CD4-positive, alpha-beta memory T cell (primary cell): ENCODE measurements at regions not wholly inside any gene's neighbourhood (a gene's known extent, or its start where the extent isn't known, plus 50 kb on each side); places are given as distances from the start of the nearest gene placed in this dataset.

Experiments used
- CTCF ChIA-PET: fragments of 350-600 bp; sonication (Branson Sonifier 250); formaldehyde crosslinking; loops from one replicate; lab custom pipeline; 2021; ENCODE audit warnings: inconsistent platforms; ENCODE audit not compliant: partially characterized antibody; lab: Charles Lee
- POLR2A ChIA-PET: fragments of 350-600 bp; sonication (Branson Sonifier 250); formaldehyde crosslinking; loops from one replicate; lab custom pipeline; 2021; ENCODE audit not compliant: partially characterized antibody; lab: Charles Lee
- DNase-seq, 5 donors: peaks; one replicate each; pipeline versions ENCODE4 v3.0.0 to v3.0.0-alpha.2; 2020 to 2022; ENCODE audit warnings: mixed read lengths in 1 of 5
- H3K27ac ChIP-seq: one replicate; pipeline ENCODE4 v1.7.0; 2013; ENCODE audit warnings: low read depth, low read length
- H3K27me3 ChIP-seq: 2 replicates; pipeline ENCODE4 v1.7.0; 2013; ENCODE audit warnings: mild to moderate bottlenecking, low read length, moderate library complexity; ENCODE audit not compliant: insufficient read depth
- H3K36me3 ChIP-seq: 2 replicates; pipeline ENCODE4 v1.7.0; 2013; ENCODE audit warnings: mild to moderate bottlenecking, low read length, moderate library complexity; ENCODE audit not compliant: insufficient read depth
- H3K4me1 ChIP-seq: 2 replicates; pipeline ENCODE4 v1.7.0; 2013; ENCODE audit warnings: mild to moderate bottlenecking, low read length, moderate library complexity; ENCODE audit not compliant: insufficient read depth
- H3K4me3 ChIP-seq, 2 donors: one replicate each; pipeline ENCODE4 v1.7.0; 2013; ENCODE audit warnings: low read length in 2 of 2, mild to moderate bottlenecking in 1 of 2
- H3K9me3 ChIP-seq, 2 donors: one replicate each; pipeline ENCODE4 v1.7.0; 2013; ENCODE audit warnings: low read length in 2 of 2, control low read depth in 1 of 2; ENCODE audit not compliant: control insufficient read depth in 1 of 2
- H3K27ac Mint-ChIP-seq, 7 donors: one replicate each; pipeline ENCODE4 v1.8.0; 2020 to 2021; ENCODE audit warnings: mixed read lengths in 7 of 7, mild to moderate bottlenecking in 6 of 7, inconsistent platforms in 3 of 7, moderate library complexity in 3 of 7
- H3K27me3 Mint-ChIP-seq, 2 donors: one replicate each; pipeline ENCODE4 v1.8.0; 2020 to 2021; ENCODE audit warnings: mixed read lengths in 2 of 2
- H3K36me3 Mint-ChIP-seq, 2 donors: one replicate each; pipeline ENCODE4 v1.8.0; 2020 to 2021; ENCODE audit warnings: mixed read lengths in 2 of 2, inconsistent platforms in 1 of 2, mild to moderate bottlenecking in 1 of 2
- H3K4me1 Mint-ChIP-seq, 4 donors: one replicate each; pipeline ENCODE4 v1.8.0; 2020 to 2021; ENCODE audit warnings: mixed read lengths in 4 of 4, mild to moderate bottlenecking in 1 of 4
- H3K4me3 Mint-ChIP-seq, 8 donors: one replicate each; pipeline ENCODE4 v1.8.0; 2020 to 2021; ENCODE audit warnings: mixed read lengths in 8 of 8, mild to moderate bottlenecking in 7 of 8, moderate library complexity in 6 of 8, inconsistent platforms in 3 of 8
- H3K9me3 Mint-ChIP-seq, 8 donors: one replicate each; pipeline ENCODE4 v1.8.0; 2020 to 2021; ENCODE audit warnings: mixed read lengths in 8 of 8, mild to moderate bottlenecking in 5 of 8, inconsistent platforms in 3 of 8, moderate library complexity in 1 of 8
- intact Hi-C: fragments of 100-400 bp; cut with micrococcal nuclease; formaldehyde crosslinking; loops from one replicate; pipeline ENCODE4 v1.15.1; 2023

GRCh38 chr2:139281124-139281523 is 500.9 kb upstream of the NXPH2 start:
- H3K4me3 ChIP-seq, result no peak overlapping the region
- no peaks in the 10 kb centered on the region for H3K27me3 Mint-ChIP-seq
- intact Hi-C loops, result no loop called here
- no peaks in the 10 kb centered on the region for H3K4me1 Mint-ChIP-seq
- no peak overlapping the region for H3K4me3 Mint-ChIP-seq
- H3K9me3 Mint-ChIP-seq, result peaks cover 4 to 29% (median 12%) of the 10 kb centered on the region in 8 donors
- DNase-seq, result no peak
- no peaks in the 10 kb centered on the region for H3K27me3 ChIP-seq
- H3K4me1 ChIP-seq, result no peaks in the 10 kb centered on the region
- H3K9me3 ChIP-seq, result peaks cover 0 to 4% of the 10 kb centered on the region in 2 donors
- CTCF ChIA-PET, result no interaction called here
- POLR2A ChIA-PET, result no interaction called here
- no peaks in the 10 kb centered on the region for H3K36me3 ChIP-seq
- no peak overlapping the region for H3K27ac Mint-ChIP-seq
- H3K36me3 Mint-ChIP-seq, result no peaks in the 10 kb centered on the region
- H3K27ac ChIP-seq, result no peak overlapping the region

GRCh38 chr2:139271879-139272278 is 491.7 kb upstream of the NXPH2 start:
- ChIA-PET CTCF (no interaction called here), POLR2A (no interaction called here)
- Histone ChIP-seq H3K36me3 (no peaks in the 10 kb centered on the region), H3K4me3 (no peak overlapping the region), H3K27me3 (no peaks in the 10 kb centered on the region), H3K27ac (no peak overlapping the region), H3K4me1 (no peaks in the 10 kb centered on the region), H3K9me3 (no peaks in the 10 kb centered on the region)
- DNase-seq, result no peak
- Mint-ChIP-seq H3K4me3 (no peak overlapping the region), H3K4me1 (no peaks in the 10 kb centered on the region), H3K27ac (no peak overlapping the region), H3K27me3 (no peaks in the 10 kb centered on the region), H3K36me3 (no peaks in the 10 kb centered on the region), H3K9me3 (peaks cover 3 to 12% (median 6%) of the 10 kb centered on the region in 8 donors)
- intact Hi-C loops, result no loop called here

- H3K27me3 Mint-ChIP-seq, result no peaks in the 10 kb centered on the region
- CTCF ChIA-PET, result no interaction called here
- no peak for DNase-seq
Observed at GRCh38 chr2:139271149-139271548, 491.0 kb upstream of the NXPH2 start.

GRCh38 chr2:139260052-139260430 is 479.9 kb upstream of the NXPH2 start:
- Histone ChIP-seq H3K27ac (no peak overlapping the region), H3K4me1 (no peaks in the 10 kb centered on the region), H3K4me3 (no peak overlapping the region), H3K36me3 (no peaks in the 10 kb centered on the region), H3K9me3 (no peaks in the 10 kb centered on the region), H3K27me3 (no peaks in the 10 kb centered on the region)
- Mint-ChIP-seq H3K27ac (no peak overlapping the region), H3K4me3 (no peak overlapping the region), H3K27me3 (no peaks in the 10 kb centered on the region), H3K36me3 (no peaks in the 10 kb centered on the region), H3K9me3 (peaks cover 0 to 10% (median 5%) of the 10 kb centered on the region in 8 donors), H3K4me1 (no peaks in the 10 kb centered on the region)
- DNase-seq, result no peak
- ChIA-PET CTCF (no interaction called here), POLR2A (no interaction called here)
- intact Hi-C loops, result no loop called here

More at GRCh38 chr2:139271149-139271548, 491.0 kb upstream of the NXPH2 start:
- Histone ChIP-seq H3K27ac (no peak overlapping the region), H3K27me3 (no peaks in the 10 kb centered on the region), H3K4me3 (no peak overlapping the region), H3K9me3 (no peaks in the 10 kb centered on the region), H3K36me3 (no peaks in the 10 kb centered on the region), H3K4me1 (no peaks in the 10 kb centered on the region)
- intact Hi-C loops, result no loop called here
- peaks cover 3 to 14% (median 6%) of the 10 kb centered on the region in 8 donors for H3K9me3 Mint-ChIP-seq
- no peaks in the 10 kb centered on the region for H3K36me3 Mint-ChIP-seq
- H3K27ac Mint-ChIP-seq, result no peak overlapping the region
- no peak overlapping the region for H3K4me3 Mint-ChIP-seq
- no peaks in the 10 kb centered on the region for H3K4me1 Mint-ChIP-seq
- POLR2A ChIA-PET, result no interaction called here

- H3K27me3 Mint-ChIP-seq, result no peaks in the 10 kb centered on the region
- ChIA-PET CTCF (no interaction called here), POLR2A (no interaction called here)
- Histone ChIP-seq H3K9me3 (no peaks in the 10 kb centered on the region), H3K4me3 (no peak overlapping the region), H3K4me1 (no peaks in the 10 kb centered on the region), H3K36me3 (no peaks in the 10 kb centered on the region), H3K27me3 (no peaks in the 10 kb centered on the region), H3K27ac (no peak overlapping the region)
- H3K4me1 Mint-ChIP-seq, result no peaks in the 10 kb centered on the region
- no peak overlapping the region for H3K4me3 Mint-ChIP-seq
- intact Hi-C loops, result no loop called here
- H3K9me3 Mint-ChIP-seq, result peaks cover 0 to 10% (median 6%) of the 10 kb centered on the region in 8 donors
- no peaks in the 10 kb centered on the region for H3K36me3 Mint-ChIP-seq
- DNase-seq, result no peak
- H3K27ac Mint-ChIP-seq, result no peak overlapping the region
Observed at GRCh38 chr2:139259422-139260051, 479.3 kb upstream of the NXPH2 start.

- ChIA-PET POLR2A (no interaction called here), CTCF (no interaction called here)
- Mint-ChIP-seq H3K36me3 (no peaks in the 10 kb centered on the region), H3K4me1 (no peaks in the 10 kb centered on the region), H3K27me3 (no peaks in the 10 kb centered on the region), H3K9me3 (peaks cover 0 to 13% (median 6%) of the 10 kb centered on the region in 8 donors), H3K4me3 (no peak overlapping the region), H3K27ac (no peak overlapping the region)
- H3K4me3 ChIP-seq, result no peak overlapping the region
- peaks cover 0 to 5% of the 10 kb centered on the region in 2 donors for H3K9me3 ChIP-seq
- no peaks in the 10 kb centered on the region for H3K27me3 ChIP-seq
- intact Hi-C loops, result no loop called here
- no peaks in the 10 kb centered on the region for H3K4me1 ChIP-seq
- no peak for DNase-seq
- H3K27ac ChIP-seq, result no peak overlapping the region
- no peaks in the 10 kb centered on the region for H3K36me3 ChIP-seq
Observed at GRCh38 chr2:139241286-139241685, 461.1 kb upstream of the NXPH2 start.

- Histone ChIP-seq H3K4me1 (no peaks in the 10 kb centered on the region), H3K36me3 (no peaks in the 10 kb centered on the region), H3K27ac (no peak overlapping the region), H3K9me3 (peaks cover 0 to 5% of the 10 kb centered on the region in 2 donors), H3K27me3 (no peaks in the 10 kb centered on the region), H3K4me3 (no peak overlapping the region)
- no peak overlapping the region for H3K27ac Mint-ChIP-seq
- DNase-seq, result no peak
- no peaks in the 10 kb centered on the region for H3K27me3 Mint-ChIP-seq
- H3K4me1 Mint-ChIP-seq, result no peaks in the 10 kb centered on the region
- no peak overlapping the region for H3K4me3 Mint-ChIP-seq
- CTCF ChIA-PET, result no interaction called here
- intact Hi-C loops, result no loop called here
- H3K36me3 Mint-ChIP-seq, result no peaks in the 10 kb centered on the region
- POLR2A ChIA-PET, result no interaction called here
- H3K9me3 Mint-ChIP-seq, result peaks cover 0 to 8% (median 3%) of the 10 kb centered on the region in 8 donors
Observed at GRCh38 chr2:139237023-139237422, 456.8 kb upstream of the NXPH2 start.
